GM21381 (cell line): ENCODE measurements at regions not wholly inside any gene's neighbourhood (a gene's known extent, or its start where the extent isn't known, plus 50 kb on each side); places are given as distances from the start of the nearest gene placed in this dataset.

Experiments
- ATAC-seq: cut with Tn5 transposase; IDR thresholded peaks from one replicate; pipeline ENCODE4 v1.9.1; 2021; ENCODE audit warnings: mild to moderate bottlenecking, moderate library complexity; ENCODE audit not compliant: unreplicated experiment

DNA sequence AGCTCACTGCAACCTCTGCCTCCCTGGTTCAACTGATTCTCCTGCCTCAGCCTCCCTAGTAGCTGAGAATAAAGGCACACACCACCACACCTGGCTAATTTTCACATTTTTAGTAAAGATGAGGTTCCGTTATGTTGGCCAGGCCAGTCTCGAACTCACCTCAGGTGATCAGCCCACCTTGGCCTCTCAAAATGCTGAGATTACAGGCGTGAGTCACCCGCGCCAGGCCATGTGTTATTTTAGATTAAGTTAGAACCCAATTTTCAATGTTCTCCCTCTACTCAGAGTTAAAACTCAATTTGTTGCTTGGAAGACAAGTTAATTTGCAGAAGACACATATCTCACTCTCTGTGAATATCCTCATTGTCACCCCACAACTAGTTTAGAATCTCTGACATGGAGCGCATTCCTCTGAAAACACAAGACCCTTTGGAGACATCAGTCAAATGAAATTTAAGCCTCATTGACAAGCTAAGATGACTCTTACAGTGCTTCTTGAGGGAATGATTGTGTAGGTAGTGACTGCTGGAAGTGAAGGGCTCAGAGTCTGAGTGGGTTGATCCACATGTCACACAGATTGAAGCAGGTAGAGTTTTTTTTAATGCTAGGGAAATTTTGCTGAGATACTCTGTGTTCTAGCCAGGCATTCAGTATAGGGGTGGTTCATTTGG is 60.6 kb upstream of the FRMD4B start:
- ATAC-seq: no peak

- ATAC-seq: no peak
Measured at GRCh38 chr3:69445498-69445897, 59.6 kb upstream of the FRMD4B start.

GRCh38 chr3:69445024-69445423 is 59.1 kb upstream of the FRMD4B start:
- ATAC-seq: no peak

- ATAC-seq: no peak
Measured at GRCh38 chr3:69443457-69443920, 57.6 kb upstream of the FRMD4B start.

DNA sequence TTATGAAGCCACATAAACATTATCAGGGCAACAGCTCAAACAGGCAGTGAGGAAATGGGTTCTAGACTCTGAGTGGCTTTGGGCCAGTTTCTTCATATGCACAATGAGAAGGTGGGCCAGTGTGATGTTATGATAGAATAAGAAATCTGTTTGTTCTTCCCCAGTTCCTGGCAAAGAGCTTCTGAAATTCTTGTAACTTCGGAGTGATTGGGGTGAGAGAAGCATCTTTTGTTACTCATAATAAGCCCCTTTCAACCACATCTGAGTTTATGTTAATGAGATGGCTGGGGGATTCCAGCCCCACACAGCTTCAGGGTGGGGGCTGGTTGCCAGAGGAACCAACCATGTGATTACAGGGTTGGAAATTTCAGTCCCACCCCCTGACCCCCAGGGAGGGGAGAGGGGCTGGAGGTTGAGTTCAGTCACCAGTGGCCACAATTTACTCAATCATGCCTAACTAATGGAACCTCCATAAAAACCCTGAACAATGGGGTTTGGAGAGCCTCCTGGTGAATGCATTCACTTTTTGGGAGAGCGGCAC is 57.0 kb upstream of the FRMD4B start:
- no peak for ATAC-seq

- ATAC-seq: no peak
Measured at GRCh38 chr3:69441732-69442131, 55.8 kb upstream of the FRMD4B start.

DNA sequence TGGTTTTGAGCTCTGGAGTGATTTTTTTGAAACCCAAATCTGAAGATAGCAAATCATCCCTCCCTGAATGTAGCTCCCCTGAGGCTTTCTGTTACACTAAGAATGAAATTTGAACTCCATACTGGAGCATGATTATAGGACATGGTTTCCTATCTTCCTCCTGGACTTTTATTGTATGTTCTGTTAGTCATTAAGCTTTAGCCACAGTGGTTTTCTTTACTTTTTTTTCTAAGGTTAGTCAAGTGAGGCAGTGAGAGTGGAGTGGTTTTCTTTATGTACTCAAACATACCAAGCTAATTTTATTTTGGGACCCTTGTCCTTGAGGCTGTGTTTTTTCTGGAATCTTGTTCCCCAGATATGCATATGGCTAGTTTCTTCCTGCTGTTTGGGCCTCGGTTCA is 55.2 kb upstream of the FRMD4B start:
- ATAC-seq: no peak

DNA sequence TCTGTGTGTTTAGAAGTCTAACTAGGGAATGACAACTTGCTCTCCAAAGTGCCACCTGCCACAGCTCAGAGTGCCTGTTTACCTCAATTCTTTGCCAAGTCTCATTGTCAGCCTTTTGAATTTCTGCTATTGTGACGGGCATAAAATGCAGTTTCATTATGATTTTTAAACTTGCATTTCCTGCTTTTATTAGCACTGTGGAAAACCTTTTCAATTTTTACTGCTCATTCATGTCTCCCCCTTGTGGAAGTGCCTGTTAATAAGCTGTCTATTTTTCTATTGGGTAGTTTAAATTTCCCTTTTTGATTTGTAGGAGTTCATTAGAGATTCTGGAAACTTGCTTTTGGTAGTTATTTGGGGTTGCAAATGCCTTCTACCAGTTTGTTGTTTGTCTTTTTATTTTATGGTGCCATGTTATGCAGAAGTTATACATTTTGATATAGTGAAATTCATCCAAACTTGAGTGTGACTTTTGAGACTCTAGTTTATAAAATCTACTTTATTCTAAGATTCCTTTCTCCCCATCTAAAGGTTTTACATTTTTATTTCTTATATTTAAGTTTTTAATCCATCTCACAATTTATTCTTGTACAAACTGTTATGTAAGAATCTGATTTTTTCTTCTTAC is 53.9 kb upstream of the FRMD4B start:
- no peak for ATAC-seq

- no peak for ATAC-seq
Measured at GRCh38 chr3:69438476-69438875, 52.6 kb upstream of the FRMD4B start.

- peak; percentile 43 for ATAC-seq
Measured at GRCh38 chr3:69435274-69436265, 49.7 kb upstream of the FRMD4B start.
